Heart left ventricle (tissue), 16 donors: ENCODE measurements at regions not wholly inside any gene's neighbourhood (a gene's known extent, or its start where the extent isn't known, plus 50 kb on each side); places are given as distances from the start of the nearest gene placed in this dataset.

Source experiments
- ATAC-seq, 4 donors: fragments of 200-7000 bp; cut with Tn5 transposase; one replicate each; pipeline ENCODE4 v1.9.1; 2020 to 2022; ENCODE audit warnings: moderate library complexity in 4 of 4, mild to moderate bottlenecking in 3 of 4, moderate number of reproducible peaks in 1 of 4
- DNase-seq, 5 donors: peaks; one replicate each; pipeline ENCODE4 v3.0.0-alpha.2; 2020
- H3K27ac ChIP-seq, 12 donors: fragments of 200-600 bp; sonication (generic) in 4 of 12; one replicate each; pipeline versions ENCODE4 v1.5.0 to v1.8.0; 2016 to 2022; ENCODE audit warnings: mild to moderate bottlenecking in 2 of 12
- H3K27me3 ChIP-seq, 9 donors: fragments of 200-600 bp; sonication (generic) in 2 of 9; one replicate each; pipeline versions ENCODE4 v1.5.1 to v1.8.0; 2016 to 2022; ENCODE audit warnings: mild to moderate bottlenecking in 3 of 9
- H3K36me3 ChIP-seq, 9 donors: fragments of 200-600 bp; sonication (generic) in 2 of 9; one replicate each; pipeline versions ENCODE4 v1.5.0 to v1.8.0; 2018 to 2022; ENCODE audit warnings: mild to moderate bottlenecking in 2 of 9
- H3K4me1 ChIP-seq, 12 donors: fragments of 200-600 bp; sonication (generic) in 4 of 12; one replicate each; pipeline versions ENCODE4 v1.5.0 to v1.8.0; 2016 to 2022; ENCODE audit warnings: mild to moderate bottlenecking in 3 of 12
- H3K4me3 ChIP-seq, 12 donors: fragments of 200-600 bp; sonication (generic) in 4 of 12; one replicate each; pipeline versions ENCODE4 v1.5.0 to v1.8.0; 2017 to 2022; ENCODE audit warnings: mild to moderate bottlenecking in 9 of 12, moderate library complexity in 4 of 12
- H3K9me3 ChIP-seq, 12 donors: fragments of 200-600 bp; sonication (generic) in 4 of 12; one replicate each; pipeline versions ENCODE4 v1.5.0 to v1.8.0; 2016 to 2022; ENCODE audit warnings: mild to moderate bottlenecking in 1 of 12
- POLR2A ChIP-seq, 2 donors: fragments of 450-650 bp; IDR thresholded peaks; one replicate each; pipeline ENCODE4 v1.6.1; 2017; ENCODE audit warnings: antibody characterized with exemption in 2 of 2, mild to moderate bottlenecking in 2 of 2, moderate library complexity in 2 of 2
- WGBS, 4 donors: extraction: QIAGEN DNeasy Blood & Tissue Kit in 2 of 4; methylation state at CpG; one replicate each; pipeline versions ENCODE4 v1.1.5 to v1.1.7; 2013 to 2018; 5-methylcytosine and 5-hydroxymethylcytosine counted together
- intact Hi-C, 10 donors: fragments of 100-400 bp; cut with DNase I; formaldehyde crosslinking; loops; one replicate each; pipeline versions ENCODE4 v1.11.1 to v1.14.2; 2022
- TF ChIP-seq, protein P1 (sequence below), 12 donors: fragments of 200-600 bp; sonication (generic) in 4 of 12; IDR thresholded peaks; one replicate each; pipeline versions ENCODE4 v1.5.0 to v1.8.0; 2018 to 2022; ENCODE audit warnings: antibody characterized with exemption in 12 of 12, mild to moderate bottlenecking in 5 of 12
- donor health status: ischemic (EF 13 %, LVEDD 7.1; RV severe dilation, severe dysfunction).
- donor health status: healthy with polysubstance abuse.
- donor health status: DM: no; HTN: yes; CAD: no.
- donor health status: DM: no; HTN: no; CAD: no.
- donor health status: ischemic (EF 25% LVEDD 6.9; RV normal size, moderate dysfunction).
- donor health status: ischemic (EF 25% LVEDD 5.7; RV mildly dilated, moderate dysfunction).
- donor health status: healthy.
- donor health status: DM: yes; HTN: yes; CAD: no.
- donor health status: ischemic (EF 35%, LVEDD 5.7; RV mildly dilated, moderate dysfunction).
- donor health status: nonischemic (EF 11% LVEDD 7.7; RV severe dilation, severe dysfunction).
- donor health status: DM: yes; HTN: yes; CAD: no.
- donor health status: PGD.
- donor health status: ischemic (EF 29% LVEDD 5.4; RV normal size, mild dysfunction).
- donor health status: nonischemic (EF 23%, LVEDD 6.1; RV moderate dilation, normal function).

DNA sequence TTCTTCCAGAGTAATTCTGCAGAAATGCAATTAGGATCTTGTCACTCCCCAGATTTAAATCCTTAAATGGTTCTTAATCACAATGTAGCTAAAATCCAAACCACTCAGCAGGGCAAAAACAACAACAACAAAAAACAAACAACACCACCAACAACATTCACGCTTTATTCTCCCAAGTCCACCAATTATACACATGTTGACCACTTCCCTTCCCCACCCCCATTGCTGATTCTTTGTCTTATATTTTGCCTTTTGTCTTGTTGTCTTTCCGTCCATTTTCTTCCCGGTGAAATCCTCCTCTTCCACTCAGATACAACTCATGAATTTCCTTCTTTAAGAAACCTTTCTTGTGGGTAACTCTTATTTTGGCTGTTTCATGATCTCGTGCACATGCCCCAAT, 902.8 kb downstream of the EPHA4 start:
- ATAC-seq (no peak), DNase-seq (no peak)
- no peaks in the 10 kb centered on the region for H3K4me1 ChIP-seq
- H3K9me3 ChIP-seq, result no peaks in the 10 kb centered on the region
- TF ChIP-seq, protein P1, sequence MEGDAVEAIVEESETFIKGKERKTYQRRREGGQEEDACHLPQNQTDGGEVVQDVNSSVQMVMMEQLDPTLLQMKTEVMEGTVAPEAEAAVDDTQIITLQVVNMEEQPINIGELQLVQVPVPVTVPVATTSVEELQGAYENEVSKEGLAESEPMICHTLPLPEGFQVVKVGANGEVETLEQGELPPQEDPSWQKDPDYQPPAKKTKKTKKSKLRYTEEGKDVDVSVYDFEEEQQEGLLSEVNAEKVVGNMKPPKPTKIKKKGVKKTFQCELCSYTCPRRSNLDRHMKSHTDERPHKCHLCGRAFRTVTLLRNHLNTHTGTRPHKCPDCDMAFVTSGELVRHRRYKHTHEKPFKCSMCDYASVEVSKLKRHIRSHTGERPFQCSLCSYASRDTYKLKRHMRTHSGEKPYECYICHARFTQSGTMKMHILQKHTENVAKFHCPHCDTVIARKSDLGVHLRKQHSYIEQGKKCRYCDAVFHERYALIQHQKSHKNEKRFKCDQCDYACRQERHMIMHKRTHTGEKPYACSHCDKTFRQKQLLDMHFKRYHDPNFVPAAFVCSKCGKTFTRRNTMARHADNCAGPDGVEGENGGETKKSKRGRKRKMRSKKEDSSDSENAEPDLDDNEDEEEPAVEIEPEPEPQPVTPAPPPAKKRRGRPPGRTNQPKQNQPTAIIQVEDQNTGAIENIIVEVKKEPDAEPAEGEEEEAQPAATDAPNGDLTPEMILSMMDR (IDR thresholded peaks at IDR 0.05), result no peak
- no peak for TF ChIP-seq POLR2A (IDR thresholded peaks at IDR 0.05)
- H3K36me3 ChIP-seq, result no peaks in the 10 kb centered on the region
- no peaks in the 10 kb centered on the region for H3K27me3 ChIP-seq
- no peak overlapping the region for H3K27ac ChIP-seq
- 72 to 85% (median 79%) methylated on average over 4 of the region's 4 CpGs for WGBS, 4 donors
- H3K4me3 ChIP-seq, result no peak overlapping the region
- intact Hi-C loops, result no loop called here

DNA sequence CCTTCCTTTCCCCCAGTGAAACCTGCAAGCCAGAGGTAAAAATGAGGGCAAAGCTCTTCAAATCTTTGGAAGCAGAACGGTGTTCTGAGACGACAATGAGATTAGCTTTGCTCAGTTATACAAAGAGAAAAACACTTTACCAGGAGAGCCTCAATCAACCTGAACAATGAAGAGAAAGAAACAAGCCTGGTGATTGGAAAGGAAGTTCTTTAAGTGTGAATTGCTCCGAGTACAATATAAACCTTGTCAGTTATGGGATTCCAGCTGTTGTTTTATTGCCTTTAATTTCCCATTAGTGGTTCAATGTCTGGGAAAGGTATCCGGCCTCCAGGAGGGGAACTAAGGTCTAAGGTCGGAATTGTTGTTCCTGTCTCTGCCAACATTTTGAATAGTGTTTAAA, 901.6 kb downstream of the EPHA4 start:
- H3K27ac ChIP-seq, result no peak overlapping the region
- H3K9me3 ChIP-seq, result no peaks in the 10 kb centered on the region
- intact Hi-C loops, result no loop called here
- H3K4me1 ChIP-seq, result no peaks in the 10 kb centered on the region
- no peak for ATAC-seq
- 44 to 65% (median 53%) methylated on average over 5 of the region's 5 CpGs for WGBS, 4 donors
- H3K36me3 ChIP-seq, result no peaks in the 10 kb centered on the region
- H3K27me3 ChIP-seq, result no peaks in the 10 kb centered on the region
- no peak for DNase-seq
- no peak overlapping the region for H3K4me3 ChIP-seq
- TF ChIP-seq, protein P1 (IDR thresholded peaks at IDR 0.05), result no peak

DNA sequence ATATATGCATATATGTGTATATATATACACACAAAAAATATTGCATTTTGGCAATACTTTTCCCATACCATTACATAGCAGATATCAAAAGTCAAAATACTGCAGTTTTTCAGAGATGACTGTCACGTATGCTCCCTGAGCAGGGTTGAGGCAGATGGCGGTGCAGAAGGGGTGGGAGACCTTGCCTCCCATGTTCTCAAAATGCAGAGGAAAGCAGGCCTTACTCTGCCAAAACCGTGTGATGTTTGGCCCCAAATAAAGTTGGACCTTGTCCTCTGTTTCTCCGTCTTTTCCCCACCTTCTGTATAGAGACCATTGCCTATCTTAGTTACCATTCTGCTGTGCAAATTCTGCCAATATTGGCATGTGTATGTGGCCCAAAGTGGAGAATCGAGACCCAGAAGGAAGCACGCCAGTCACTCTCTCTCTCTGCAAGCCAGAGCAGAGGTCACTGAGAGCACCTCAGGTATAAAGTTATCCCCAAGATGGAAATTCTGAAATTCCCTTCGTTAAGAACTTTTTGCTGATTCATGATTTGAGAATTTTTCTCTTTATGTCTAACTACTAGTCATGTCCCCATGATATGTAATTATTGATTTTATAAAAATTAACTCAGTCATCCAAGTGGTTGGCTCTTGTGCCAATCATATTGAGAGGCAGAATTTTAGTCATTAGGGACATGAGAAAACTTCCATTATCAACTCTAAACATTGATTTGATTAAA, 898.8 kb downstream of the EPHA4 start:
- 93 to 95% (median 94%) methylated on average over 7 of the region's 7 CpGs for WGBS, 4 donors
- intact Hi-C loops, result no loop called here

DNA sequence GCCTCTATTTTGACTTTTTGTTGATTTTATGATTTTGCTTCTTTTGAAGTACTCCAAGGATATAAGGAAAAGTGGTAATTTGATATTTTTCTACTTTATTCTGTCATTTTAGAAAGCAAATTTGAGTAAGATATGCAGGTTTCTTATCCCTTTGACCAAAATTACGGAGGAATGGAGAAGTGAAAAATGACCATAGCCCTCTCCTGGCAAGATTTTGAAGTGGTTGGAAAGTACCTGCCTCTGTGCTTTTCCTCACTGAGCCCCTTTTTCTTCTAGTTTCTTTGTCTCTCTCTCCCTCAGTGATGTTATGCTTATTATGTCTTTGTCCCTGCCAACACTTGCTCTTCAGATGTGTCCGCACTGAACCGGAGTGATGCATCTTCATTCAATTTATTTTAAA, 898.1 kb downstream of the EPHA4 start:
- H3K36me3 ChIP-seq, result no peaks in the 10 kb centered on the region
- intact Hi-C loops, result no loop called here
- no peak overlapping the region for H3K27ac ChIP-seq
- WGBS, 4 donors, result 89 to 95% (median 95%) methylated on average over 3 of the region's 3 CpGs
- no peak for TF ChIP-seq POLR2A (IDR thresholded peaks at IDR 0.05)
- TF ChIP-seq, protein P1 (IDR thresholded peaks at IDR 0.05), result no peak
- no peaks in the 10 kb centered on the region for H3K27me3 ChIP-seq
- peaks cover 0 to 4% (median 0%) of the 10 kb centered on the region in 12 donors for H3K4me1 ChIP-seq
- no peaks in the 10 kb centered on the region for H3K9me3 ChIP-seq
- no peak overlapping the region for H3K4me3 ChIP-seq
- no peak for ATAC-seq
- no peak for DNase-seq

More for the DNA sequence above, 898.8 kb downstream of the EPHA4 start:
- no peaks in the 10 kb centered on the region for H3K27me3 ChIP-seq
- ATAC-seq (no peak), DNase-seq (no peak)
- no peaks in the 10 kb centered on the region for H3K9me3 ChIP-seq
- no peak overlapping the region for H3K27ac ChIP-seq
- TF ChIP-seq, protein P1 (IDR thresholded peaks at IDR 0.05), result no peak
- no peak for TF ChIP-seq POLR2A (IDR thresholded peaks at IDR 0.05)
- H3K4me1 ChIP-seq, result peaks cover 0 to 4% (median 0%) of the 10 kb centered on the region in 12 donors
- no peak overlapping the region for H3K4me3 ChIP-seq
- H3K36me3 ChIP-seq, result no peaks in the 10 kb centered on the region
